Body of pancreas (tissue), 4 donors: ENCODE measurements at regions not wholly inside any gene's neighbourhood (a gene's known extent, or its start where the extent isn't known, plus 50 kb on each side); places are given as distances from the start of the nearest gene placed in this dataset.

ENCODE experiments used
- CTCF ChIP-seq, 7 experiments: fragments of 450-650 bp in 4 of 7; fragments of 200-600 bp in 3 of 7; sonication (generic) in 3 of 7; IDR thresholded peaks; one replicate each; pipeline ENCODE4 v1.5.1; 2016 to 2019; ENCODE audit warnings: antibody characterized with exemption in 7 of 7
- POLR2A ChIP-seq, 3 donors: fragments of 450-650 bp; IDR thresholded peaks; one replicate each; pipeline ENCODE4 v1.6.1; 2016; ENCODE audit warnings: antibody characterized with exemption in 3 of 3, mild to moderate bottlenecking in 2 of 3

GRCh38 chr12:19630536-19630935 is 191.2 kb downstream of the AEBP2 start:
- TF ChIP-seq POLR2A (IDR thresholded peaks at IDR 0.05): no peak
- TF ChIP-seq CTCF (IDR thresholded peaks at IDR 0.05): no peak
